HG03354 (cell line): ENCODE measurements at regions not wholly inside any gene's neighbourhood (a gene's known extent, or its start where the extent isn't known, plus 50 kb on each side); places are given as distances from the start of the nearest gene placed in this dataset.
A peak's percentile ranks its signal among the peaks of the same experiment; 100 is the strongest.
"Not testable (repeated sequence)": the region's sequence is repeated elsewhere in the genome, so short reads cannot be mapped to it uniquely, and the experiment has no call there.

Experiments used
- ATAC-seq: cut with Tn5 transposase; IDR thresholded peaks from one replicate; pipeline ENCODE4 v1.9.1; 2021; ENCODE audit warnings: mild to moderate bottlenecking; ENCODE audit not compliant: unreplicated experiment, poor library complexity, severe bottlenecking

DNA sequence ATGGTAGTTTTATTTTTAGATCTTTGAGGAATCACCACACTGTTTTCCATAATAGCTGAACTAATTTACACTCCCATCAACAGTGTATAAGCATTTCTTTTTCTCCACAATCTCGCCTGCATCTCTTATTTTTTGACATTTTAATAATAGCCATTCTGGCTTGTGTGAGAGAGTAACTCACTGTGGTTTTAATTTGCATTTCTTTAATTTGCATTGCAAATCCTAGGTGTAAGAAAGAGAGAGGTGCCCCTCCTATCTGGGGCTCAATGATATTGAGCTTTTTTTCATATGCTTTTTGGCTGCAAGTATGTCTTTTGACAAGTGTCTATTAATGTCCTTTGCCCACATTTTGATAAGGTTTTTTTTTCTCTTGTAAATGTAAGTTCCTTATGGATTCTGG is 106.3 kb upstream of the SLC27A6 start:
- no peak for ATAC-seq

DNA sequence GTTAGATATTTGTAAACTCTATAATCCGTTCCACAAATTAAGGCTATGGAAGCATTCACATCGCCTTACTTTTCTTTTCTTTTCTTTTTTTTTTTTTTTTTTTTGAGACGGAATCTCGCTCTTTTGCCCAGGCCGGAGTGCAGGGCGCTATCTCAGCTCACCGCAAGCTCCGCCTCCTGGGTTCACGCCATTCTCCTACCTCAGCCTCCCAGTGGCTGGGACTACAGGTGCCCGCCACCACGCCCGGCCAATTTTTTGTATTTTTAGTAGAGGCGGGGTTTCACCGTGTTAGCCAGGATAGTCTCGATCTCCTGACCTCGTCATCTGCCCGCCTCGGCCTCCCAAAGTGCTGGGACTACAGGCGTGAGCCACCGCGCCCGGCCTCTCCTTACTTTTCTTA is 104.1 kb upstream of the SLC27A6 start:
- not testable (repeated sequence) for ATAC-seq

DNA sequence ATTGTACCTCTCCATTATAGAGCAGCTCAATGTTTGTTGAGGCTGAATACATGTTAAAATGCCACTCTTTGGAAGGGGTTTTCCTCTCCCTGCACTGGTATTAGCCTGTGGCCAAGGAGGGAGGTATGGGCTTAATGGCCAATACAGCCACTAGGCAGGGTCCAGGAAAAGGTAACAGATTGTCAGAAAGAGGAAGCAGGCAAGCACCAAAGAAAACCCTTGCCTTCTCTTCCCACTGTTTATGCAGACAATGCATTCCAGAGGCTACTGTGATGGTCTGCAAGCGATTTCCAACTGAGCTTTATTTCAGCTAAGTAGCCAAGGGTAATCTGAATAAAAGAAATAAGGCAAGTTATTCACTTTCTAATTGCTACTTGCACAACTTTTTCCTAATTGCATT is 95.3 kb upstream of the SLC27A6 start:
- no peak for ATAC-seq

DNA sequence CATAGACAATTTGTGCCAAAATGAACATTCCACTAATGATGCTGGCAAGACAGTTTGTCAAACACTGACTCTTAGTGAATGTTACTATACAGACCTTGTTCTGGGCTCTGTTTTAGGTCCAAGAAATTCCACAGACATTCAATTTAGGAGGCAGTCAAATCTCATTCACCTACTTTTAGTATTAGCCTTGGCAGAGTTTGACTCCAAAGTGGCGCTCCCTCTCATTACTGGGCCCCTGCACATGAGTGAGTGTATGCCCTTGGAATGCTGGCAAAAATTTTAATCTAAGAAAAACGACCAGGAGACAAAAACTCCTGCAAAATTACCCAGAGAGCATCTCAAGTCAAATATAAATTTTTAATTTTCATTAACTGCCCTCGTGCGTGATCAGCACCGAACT is 94.9 kb upstream of the SLC27A6 start:
- no peak for ATAC-seq

DNA sequence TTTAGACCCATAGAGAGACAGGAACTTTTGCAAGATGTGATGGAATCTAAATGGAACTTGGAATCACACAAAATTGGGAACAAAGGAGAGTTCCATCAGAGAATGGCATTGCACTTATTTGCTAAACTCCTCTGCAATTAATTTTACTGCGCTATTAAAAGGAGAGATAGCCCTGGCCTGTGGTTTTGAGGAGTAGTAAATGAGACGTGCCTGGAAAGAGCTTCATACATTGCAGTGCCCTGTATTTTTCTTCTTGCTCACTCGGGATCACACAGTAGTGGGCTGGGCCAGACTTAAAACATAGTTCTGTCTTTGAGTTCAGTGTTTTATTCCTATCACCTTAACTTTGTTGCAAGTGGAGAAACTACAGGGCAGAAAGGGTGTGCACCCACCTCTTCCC is 94.4 kb upstream of the SLC27A6 start:
- ATAC-seq: no peak

DNA sequence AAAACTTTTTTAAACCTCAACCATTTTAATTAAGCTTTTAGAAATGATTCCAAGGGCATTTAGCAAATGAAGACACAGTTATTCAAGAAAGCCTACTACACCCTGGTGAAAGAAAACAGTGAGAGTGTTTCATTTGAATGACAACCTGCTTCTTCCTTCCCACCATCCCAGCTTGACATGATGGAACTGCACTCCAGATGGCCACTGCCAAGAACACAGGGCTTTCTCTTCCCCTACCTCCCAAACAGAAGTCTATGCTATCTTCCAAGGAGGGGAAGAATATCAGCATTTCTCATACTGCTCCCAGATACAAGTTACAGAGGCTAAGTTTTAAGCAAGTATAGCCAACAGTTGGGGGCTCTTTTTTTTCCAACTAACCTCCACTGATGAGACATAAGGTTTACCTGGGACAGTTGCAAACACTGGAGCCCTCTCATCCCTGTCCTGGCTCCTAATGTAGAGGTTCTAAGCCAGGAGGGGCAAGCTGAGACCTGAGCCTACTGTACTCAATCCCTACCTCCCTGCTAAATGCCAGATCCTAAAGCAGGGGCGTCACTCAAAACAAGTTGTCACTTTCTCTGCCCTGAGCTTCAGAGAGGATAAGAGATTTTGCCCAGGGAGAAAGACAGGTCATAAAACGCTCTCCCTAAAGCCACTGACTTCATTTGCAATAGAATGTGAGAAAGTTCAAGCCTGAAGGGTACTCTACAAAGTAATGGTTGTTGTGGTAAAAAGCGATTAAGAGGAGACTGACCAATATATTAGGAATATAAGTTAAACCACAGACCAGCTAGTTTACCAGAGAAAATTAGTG is 88.5 kb upstream of the SLC27A6 start:
- no peak for ATAC-seq

DNA sequence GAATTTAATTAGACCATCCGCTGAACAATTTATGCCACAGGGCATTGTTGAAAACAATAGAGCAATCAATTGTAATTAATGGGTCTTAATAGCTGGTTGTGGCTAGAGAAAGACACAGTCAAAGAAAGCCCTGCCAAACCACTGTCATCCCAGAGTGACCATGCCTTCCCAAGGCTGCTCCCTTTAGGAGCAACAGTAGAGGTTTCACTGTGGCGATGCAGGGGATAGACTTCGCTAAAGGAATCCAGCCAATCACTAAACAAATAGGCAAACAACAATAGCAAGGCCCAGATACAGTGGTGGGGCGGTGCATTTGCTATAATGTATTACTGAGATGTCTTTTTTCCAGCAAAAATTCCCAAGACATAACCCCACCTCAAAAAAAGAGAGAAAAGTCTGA is 87.8 kb upstream of the SLC27A6 start:
- no peak for ATAC-seq

DNA sequence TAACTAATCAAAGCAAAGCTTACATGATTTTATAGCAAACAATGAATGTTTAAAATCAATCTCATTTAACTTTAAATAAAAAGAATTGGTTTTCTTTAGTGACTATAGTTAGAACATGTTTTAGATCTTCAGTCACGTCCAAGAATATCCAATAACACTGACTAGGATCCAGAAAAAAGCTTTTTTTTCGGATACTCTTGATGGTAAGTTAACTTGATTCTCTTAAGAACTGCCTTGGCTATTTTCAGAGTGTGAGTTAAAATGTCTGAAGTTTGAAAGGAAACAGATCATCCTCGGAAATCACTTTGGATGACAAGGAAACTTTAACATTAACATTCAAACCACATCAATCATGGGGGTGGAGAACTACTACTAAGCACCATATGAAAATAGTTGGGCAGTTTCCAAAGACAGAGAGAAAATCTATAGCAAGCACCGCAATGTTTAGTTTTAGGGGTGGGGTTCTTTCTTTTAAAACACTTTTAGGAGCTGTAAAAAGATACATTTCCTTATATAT is 83.7 kb upstream of the SLC27A6 start:
- no peak for ATAC-seq

DNA sequence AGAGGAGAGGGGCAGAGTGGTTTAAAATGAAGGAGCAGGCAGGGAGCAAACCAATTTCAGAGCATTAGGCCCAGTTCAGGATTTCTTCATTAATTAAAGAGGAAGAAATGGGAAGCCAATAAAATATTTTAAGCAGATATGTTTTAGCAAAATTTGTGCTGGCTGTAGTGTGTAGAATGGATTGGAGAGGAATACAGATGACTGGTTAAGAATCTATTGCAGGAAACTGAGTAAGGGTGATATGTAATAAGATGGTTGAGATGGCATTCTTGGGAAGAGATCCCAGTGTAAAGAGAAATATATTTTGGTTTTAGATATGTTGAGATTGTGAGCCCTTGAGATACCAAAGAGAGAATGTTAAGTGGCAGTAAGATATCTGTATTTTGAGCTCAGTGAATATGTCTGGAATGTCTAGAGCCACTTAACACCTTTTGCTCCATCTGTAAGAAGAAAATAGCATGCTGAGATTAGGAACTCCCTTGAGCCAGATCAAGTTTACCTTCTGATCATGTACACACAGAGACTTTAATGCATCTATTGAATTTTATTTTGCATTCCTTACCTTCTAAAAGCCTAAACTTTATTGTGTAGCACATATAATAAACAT is 79.5 kb upstream of the SLC27A6 start:
- no peak for ATAC-seq

DNA sequence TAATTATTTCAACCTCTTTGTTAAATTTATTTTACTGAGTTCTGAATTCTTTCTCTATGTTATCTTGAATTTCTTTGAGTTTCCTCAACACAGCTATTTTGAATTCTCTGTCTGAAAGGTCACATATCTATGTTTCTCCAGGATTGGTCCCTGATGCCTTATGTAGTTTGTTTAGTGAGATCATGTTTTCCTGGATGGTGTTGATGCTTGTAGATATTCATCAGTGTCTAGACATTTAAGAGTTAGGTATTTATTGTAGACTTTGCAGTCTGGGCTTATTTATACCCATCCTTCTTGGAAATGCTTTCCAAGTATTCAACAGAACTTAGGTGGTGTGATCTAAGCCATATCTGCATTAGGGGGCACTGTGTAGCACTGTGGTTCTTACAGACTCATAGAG is 70.2 kb upstream of the SLC27A6 start:
- no peak for ATAC-seq

DNA sequence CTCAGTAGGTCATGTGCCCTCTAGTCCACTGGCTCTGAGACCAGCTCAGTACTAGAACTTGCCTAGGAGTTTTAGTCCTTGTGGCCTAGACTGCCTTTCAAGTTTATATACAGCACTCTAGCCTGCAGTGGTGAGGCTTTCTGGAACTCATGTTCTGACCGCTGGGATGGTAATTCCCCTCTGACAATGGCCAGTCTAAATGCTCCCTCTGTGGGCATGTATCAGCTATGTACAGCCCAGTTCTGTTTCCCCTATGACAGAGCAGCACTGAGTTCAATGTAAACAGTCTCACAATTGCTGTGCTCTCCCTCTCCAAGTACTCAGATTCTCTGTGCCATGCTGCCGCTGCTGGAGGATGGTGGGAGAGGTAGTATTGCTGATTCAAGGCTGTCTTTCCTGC is 68.6 kb upstream of the SLC27A6 start:
- no peak for ATAC-seq

DNA sequence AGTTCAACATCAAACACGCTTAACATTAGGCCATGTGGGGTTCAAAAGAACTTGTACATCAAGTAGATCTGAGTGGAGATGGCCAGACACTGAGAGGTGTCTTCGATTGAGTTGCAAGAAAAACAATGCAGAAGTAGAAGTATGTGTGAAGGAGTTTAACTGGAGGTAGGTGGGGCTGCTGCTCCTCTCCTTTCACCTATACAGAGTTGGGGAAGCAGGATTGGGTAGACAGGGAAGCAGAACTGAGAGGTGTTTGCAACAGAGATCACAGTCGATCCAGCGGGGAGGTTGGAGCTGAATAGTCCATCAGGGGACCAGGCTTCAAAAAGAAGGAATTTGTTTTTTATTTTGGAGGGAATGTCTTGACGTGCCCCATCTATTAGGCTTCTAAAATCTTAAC is 61.7 kb upstream of the SLC27A6 start:
- no peak for ATAC-seq

DNA sequence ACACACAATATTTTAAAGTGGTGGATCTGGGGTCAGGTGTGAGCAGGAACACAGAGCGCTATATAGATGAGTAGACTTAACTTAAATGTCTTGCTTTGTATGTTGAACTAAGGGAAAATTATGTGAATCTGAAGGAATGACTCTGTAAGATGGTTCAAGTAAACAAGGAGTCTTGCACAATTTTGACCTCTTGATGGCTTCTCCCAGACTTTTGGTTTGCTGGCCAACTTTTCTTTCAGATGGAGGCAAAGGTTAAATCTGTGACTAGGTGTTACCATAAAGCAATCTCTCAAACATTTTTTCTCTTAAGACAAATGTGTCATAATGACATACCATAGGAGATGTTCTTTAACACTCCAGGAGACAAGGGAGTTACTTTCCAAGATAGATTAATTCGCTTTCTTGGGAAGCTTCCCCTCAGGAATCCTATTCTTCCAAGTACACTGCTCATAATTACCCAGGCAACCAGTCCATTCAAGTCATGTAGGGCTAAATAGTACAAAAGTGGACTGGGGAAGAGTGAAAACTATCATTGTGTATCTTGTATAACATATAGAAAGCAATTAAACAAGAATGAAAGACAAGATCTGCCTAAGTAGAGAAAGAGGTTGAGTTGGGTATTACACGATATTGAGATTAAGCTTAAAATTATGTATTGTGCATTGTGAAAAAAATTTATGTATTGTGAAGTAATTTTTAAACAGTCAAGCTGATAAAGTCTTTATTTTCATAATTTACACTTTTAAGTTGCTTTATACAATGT is 60.3 kb upstream of the SLC27A6 start:
- peak; percentile 31 for ATAC-seq

DNA sequence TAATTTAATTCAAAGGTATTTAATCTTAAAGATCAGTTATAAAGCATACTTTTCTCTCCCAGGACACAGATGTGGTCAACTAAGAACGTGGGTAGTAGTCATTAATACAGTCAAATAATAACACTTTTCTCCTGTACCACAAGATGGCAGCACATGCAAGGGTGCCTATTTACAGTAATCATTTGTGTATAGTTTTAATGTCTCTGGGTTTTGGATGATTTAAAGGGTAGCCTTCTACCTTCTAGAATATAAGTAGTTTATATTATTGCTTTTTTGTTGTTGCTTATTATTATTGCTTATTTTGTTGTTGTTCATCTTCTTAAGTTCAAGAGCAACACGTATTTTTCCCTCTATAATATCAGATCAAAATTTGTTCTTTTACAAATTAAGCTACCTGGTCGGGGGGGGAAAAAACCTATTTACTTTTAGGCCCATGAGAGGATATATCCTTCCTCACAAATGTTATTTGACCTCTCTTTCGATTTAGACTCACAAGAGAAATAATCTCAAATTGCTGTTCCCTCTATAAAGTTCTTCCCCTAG is 59.6 kb upstream of the SLC27A6 start:
- peak; percentile 97 for ATAC-seq

DNA sequence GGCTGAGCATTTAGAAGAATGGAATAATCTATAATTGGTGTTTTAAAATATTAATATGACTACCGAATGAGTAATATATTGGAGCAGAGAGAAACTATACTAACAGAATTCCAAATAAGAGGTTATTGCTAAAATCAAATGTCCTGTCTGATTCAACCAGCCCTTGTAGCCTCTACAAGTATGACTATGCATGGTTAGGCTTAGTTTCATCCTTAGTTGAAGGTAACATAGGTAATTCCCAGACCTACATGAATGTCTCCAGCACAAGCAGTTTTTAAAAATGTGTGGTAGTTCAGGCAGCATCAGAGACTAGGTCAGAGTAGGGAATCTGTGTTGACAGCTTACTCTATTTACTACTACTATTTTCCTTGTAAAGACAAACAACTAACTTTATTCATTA is 51.7 kb upstream of the SLC27A6 start:
- peak; percentile 79 for ATAC-seq
